Neutrophil (primary cell): ENCODE measurements at regions not wholly inside any gene's neighbourhood (a gene's known extent, or its start where the extent isn't known, plus 50 kb on each side); places are given as distances from the start of the nearest gene placed in this dataset.

ENCODE experiments used
- H3K27ac ChIP-seq: fragments of 200-600 bp; sonication (generic); 2 replicates; pipeline ENCODE4 v1.5.1; 2016; ENCODE audit warnings: mild to moderate bottlenecking, moderate library complexity
- H3K27me3 ChIP-seq: fragments of 200-600 bp; sonication (generic); 2 replicates; pipeline ENCODE4 v1.6.0; 2016; ENCODE audit warnings: mild to moderate bottlenecking
- H3K36me3 ChIP-seq: fragments of 200-600 bp; sonication (generic); 2 replicates; pipeline ENCODE4 v1.5.1; 2017
- H3K4me1 ChIP-seq, 2 experiments: fragments of 200-600 bp in 1 of 2; sonication (generic) in 1 of 2; 1 replicate in 1 of 2; 2 replicates in 1 of 2; pipeline versions ENCODE4 v1.5.1 to v1.6.1; 2013 to 2016; ENCODE audit warnings: low read depth in 1 of 2, low read length in 1 of 2, mild to moderate bottlenecking in 1 of 2, moderate library complexity in 1 of 2; ENCODE audit not compliant: control insufficient read depth in 1 of 2, insufficient read depth in 1 of 2
- H3K4me3 ChIP-seq, 2 experiments: fragments of 200-600 bp in 1 of 2; sonication (generic) in 1 of 2; 1 replicate in 1 of 2; 2 replicates in 1 of 2; pipeline ENCODE4 v1.5.1; 2013 to 2016; ENCODE audit warnings: low read depth in 1 of 2, low read length in 1 of 2, mild to moderate bottlenecking in 1 of 2, moderate library complexity in 1 of 2
- H3K9me3 ChIP-seq: fragments of 200-600 bp; sonication (generic); 2 replicates; pipeline ENCODE4 v1.5.1; 2016
- CTCF ChIP-seq: fragments of 200-600 bp; sonication (generic); IDR thresholded peaks from 2 replicates; pipeline ENCODE4 v1.5.1; 2016; ENCODE audit warnings: antibody characterized with exemption

GRCh38 chr4:58274553-58274952 lies 1164.4 kb upstream of the IGFBP7 start:
- TF ChIP-seq CTCF, result no peak
- H3K9me3 ChIP-seq, result no peaks in the 10 kb centered on the region
- no peaks in the 10 kb centered on the region for H3K4me1 ChIP-seq
- H3K27me3 ChIP-seq, result no peaks in the 10 kb centered on the region
- H3K4me3 ChIP-seq, result no peak overlapping the region
- H3K27ac ChIP-seq, result no peak overlapping the region
- no peaks in the 10 kb centered on the region for H3K36me3 ChIP-seq

GRCh38 chr4:58272311-58272710 lies 1162.1 kb upstream of the IGFBP7 start:
- H3K4me3 ChIP-seq, result no peak overlapping the region
- H3K27me3 ChIP-seq, result no peaks in the 10 kb centered on the region
- no peaks in the 10 kb centered on the region for H3K36me3 ChIP-seq
- no peaks in the 10 kb centered on the region for H3K4me1 ChIP-seq
- no peak overlapping the region for H3K27ac ChIP-seq
- H3K9me3 ChIP-seq, result no peaks in the 10 kb centered on the region
- TF ChIP-seq CTCF, result no peak

DNA sequence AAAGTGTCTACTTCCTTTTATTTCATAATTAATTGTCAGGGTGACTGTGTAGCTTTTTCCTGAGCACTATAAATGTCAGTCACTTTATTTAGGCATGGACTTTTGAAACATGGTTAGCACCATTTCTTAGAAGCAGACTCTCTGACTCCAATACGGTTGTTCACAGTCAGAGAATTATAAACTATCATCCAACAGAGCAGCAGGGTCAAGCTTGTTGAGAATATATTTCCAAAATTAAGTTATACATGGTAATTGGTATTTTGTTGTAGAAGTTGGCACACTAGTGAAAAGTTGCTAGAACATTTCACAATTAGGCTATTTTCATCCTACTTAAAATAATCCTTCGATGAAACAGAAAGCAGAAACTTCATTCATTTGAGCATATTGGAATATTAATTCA lies 1155.5 kb upstream of the IGFBP7 start:
- Histone ChIP-seq H3K9me3 (no peaks in the 10 kb centered on the region), H3K36me3 (no peaks in the 10 kb centered on the region), H3K27ac (no peak overlapping the region), H3K4me1 (no peaks in the 10 kb centered on the region), H3K4me3 (no peak overlapping the region), H3K27me3 (no peaks in the 10 kb centered on the region)
- no peak for TF ChIP-seq CTCF

- Histone ChIP-seq H3K36me3 (no peaks in the 10 kb centered on the region), H3K9me3 (no peaks in the 10 kb centered on the region), H3K4me1 (no peaks in the 10 kb centered on the region), H3K4me3 (no peak overlapping the region), H3K27ac (no peak overlapping the region), H3K27me3 (no peaks in the 10 kb centered on the region)
- no peak for TF ChIP-seq CTCF
Measured at GRCh38 chr4:58261526-58261925, 1151.3 kb upstream of the IGFBP7 start.

DNA sequence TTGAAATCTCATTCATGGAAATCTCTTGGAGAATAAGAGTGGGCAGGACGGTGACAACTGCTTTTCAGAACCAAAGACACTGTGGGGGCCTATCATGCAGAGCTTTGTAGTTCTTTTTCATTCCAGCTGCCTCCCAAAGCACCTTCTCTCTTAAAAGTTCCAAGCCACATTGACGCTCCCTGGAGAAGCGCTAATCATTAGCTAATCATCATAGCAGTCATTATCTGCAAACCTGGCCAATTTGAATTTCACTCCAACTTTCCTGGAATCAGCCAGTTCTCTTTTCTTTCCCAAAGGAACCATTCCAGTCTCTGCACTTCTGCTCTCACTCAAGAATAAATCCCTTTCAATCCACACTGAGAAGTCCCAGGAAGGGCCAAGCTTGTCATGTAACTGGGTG lies 1144.1 kb upstream of the IGFBP7 start:
- H3K27ac ChIP-seq, result no peak overlapping the region
- no peaks in the 10 kb centered on the region for H3K36me3 ChIP-seq
- no peak for TF ChIP-seq CTCF
- no peaks in the 10 kb centered on the region for H3K9me3 ChIP-seq
- no peak overlapping the region for H3K4me3 ChIP-seq
- H3K27me3 ChIP-seq, result no peaks in the 10 kb centered on the region
- H3K4me1 ChIP-seq, result no peaks in the 10 kb centered on the region

DNA sequence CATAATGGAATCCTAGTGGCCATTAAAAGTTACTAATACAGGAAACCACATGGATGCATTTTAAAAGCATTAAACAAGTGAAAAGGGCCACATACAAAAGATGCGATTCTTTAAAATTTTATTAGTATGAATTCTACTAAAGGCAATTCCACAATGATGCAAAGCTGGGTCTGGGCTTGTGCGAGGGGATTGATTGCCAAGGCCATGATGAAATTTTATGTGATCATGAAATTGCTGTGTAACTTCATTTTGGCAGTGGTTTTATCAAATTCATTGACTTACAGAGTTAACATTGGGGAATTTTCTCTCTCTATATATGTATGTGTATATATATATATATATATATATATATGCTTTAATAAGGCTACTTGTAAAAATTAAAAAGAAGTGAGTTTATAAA lies 1142.5 kb upstream of the IGFBP7 start:
- no peaks in the 10 kb centered on the region for H3K36me3 ChIP-seq
- H3K9me3 ChIP-seq, result no peaks in the 10 kb centered on the region
- TF ChIP-seq CTCF, result no peak
- no peaks in the 10 kb centered on the region for H3K27me3 ChIP-seq
- no peaks in the 10 kb centered on the region for H3K4me1 ChIP-seq
- no peak overlapping the region for H3K4me3 ChIP-seq
- H3K27ac ChIP-seq, result no peak overlapping the region
